AG04450 (cell line): ENCODE measurements at regions not wholly inside any gene's neighbourhood (a gene's known extent, or its start where the extent isn't known, plus 50 kb on each side); places are given as distances from the start of the nearest gene placed in this dataset.

Experiments used
- CTCF ChIA-PET: fragments of 300-600, 350-600 bp; formaldehyde crosslinking; extraction: SDS; loops from one replicate; lab custom pipeline; 2022; ENCODE audit warnings: antibody characterized with exemption, inconsistent platforms; lab: Charles Lee
- POLR2A ChIA-PET: fragments of 350-600 bp; formaldehyde crosslinking; extraction: SDS; loops from one replicate; lab custom pipeline; 2021; ENCODE audit warnings: antibody characterized with exemption, inconsistent platforms; lab: Yijun Ruan, JAX
- DNase-seq: peaks from one replicate; pipeline ENCODE4 v3.0.0-alpha.2; 2011; ENCODE audit warnings: low read depth, low spot score
- H3K27ac ChIP-seq: one replicate; pipeline ENCODE4 v1.5.1; 2012; ENCODE audit warnings: low read depth, low read length, control low read depth
- H3K27me3 ChIP-seq: one replicate; pipeline ENCODE4 v1.6.0; 2012; ENCODE audit warnings: low read length; ENCODE audit not compliant: control insufficient read depth, insufficient read depth
- H3K4me3 ChIP-seq: 2 replicates; pipeline ENCODE4 v1.5.1; 2011; ENCODE audit warnings: mild to moderate bottlenecking, low read depth, low read length, control low read depth
- H3K9me3 ChIP-seq: 2 replicates; pipeline ENCODE4 v1.5.1; 2012; ENCODE audit warnings: low read length; ENCODE audit not compliant: control insufficient read depth, insufficient read depth
- TF ChIP-seq, protein P1 (sequence below): IDR thresholded peaks from 2 replicates; pipeline ENCODE4 v1.5.1; 2011; ENCODE audit warnings: low read depth, low read length, control low read depth, inconsistent platforms

DNA sequence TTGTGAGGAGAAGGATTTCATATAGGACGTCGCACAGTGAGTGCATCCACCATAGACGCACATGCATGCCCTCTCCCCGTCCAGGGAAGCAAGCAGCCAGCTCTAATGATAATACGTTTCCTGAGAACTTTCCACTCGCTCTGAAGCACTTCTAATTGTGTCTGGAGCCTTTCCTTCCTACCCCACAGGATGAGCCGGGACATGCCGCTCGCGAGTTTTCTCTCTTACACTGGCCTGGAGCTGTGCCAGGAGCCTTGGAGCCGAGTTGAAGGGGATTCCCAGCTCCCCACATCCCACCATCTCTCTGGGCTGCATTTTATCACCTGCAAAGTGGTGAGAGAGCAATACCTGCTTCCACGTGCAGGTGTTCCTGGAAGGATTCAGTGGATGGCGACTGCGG, 368.1 kb downstream of the C16orf95 start:
- Histone ChIP-seq H3K27me3 (no peaks in the 10 kb centered on the region), H3K4me3 (no peak overlapping the region), H3K27ac (no peak overlapping the region), H3K9me3 (peaks cover 3% of the 10 kb centered on the region; the same call in 1 of the 2 replicates)
- ChIA-PET POLR2A (no interaction called here), CTCF (no interaction called here)
- DNase-seq, result no peak
- TF ChIP-seq, protein P1, sequence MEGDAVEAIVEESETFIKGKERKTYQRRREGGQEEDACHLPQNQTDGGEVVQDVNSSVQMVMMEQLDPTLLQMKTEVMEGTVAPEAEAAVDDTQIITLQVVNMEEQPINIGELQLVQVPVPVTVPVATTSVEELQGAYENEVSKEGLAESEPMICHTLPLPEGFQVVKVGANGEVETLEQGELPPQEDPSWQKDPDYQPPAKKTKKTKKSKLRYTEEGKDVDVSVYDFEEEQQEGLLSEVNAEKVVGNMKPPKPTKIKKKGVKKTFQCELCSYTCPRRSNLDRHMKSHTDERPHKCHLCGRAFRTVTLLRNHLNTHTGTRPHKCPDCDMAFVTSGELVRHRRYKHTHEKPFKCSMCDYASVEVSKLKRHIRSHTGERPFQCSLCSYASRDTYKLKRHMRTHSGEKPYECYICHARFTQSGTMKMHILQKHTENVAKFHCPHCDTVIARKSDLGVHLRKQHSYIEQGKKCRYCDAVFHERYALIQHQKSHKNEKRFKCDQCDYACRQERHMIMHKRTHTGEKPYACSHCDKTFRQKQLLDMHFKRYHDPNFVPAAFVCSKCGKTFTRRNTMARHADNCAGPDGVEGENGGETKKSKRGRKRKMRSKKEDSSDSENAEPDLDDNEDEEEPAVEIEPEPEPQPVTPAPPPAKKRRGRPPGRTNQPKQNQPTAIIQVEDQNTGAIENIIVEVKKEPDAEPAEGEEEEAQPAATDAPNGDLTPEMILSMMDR, result no peak

DNA sequence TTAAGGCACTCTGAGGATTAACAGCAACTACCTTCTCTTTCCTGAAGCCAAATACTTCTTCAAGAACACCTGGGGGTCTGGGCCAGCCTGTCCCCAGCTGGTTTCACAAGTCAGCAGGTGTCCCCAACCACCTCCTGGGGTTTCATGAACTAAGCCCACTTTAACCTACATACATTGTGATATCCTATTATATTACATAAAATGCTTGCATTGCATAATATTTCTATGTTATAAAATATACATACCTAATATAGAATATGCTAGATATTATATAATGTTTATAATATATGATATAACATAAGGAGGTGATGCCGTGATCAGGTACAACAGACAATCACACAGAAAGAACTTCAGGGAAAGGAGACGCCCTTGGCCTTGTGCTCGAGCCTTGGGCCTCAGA, 367.6 kb downstream of the C16orf95 start:
- Histone ChIP-seq H3K4me3 (no peak overlapping the region), H3K27ac (no peak overlapping the region), H3K27me3 (no peaks in the 10 kb centered on the region), H3K9me3 (peaks cover 3% of the 10 kb centered on the region; the same call in 1 of the 2 replicates)
- POLR2A ChIA-PET, result no interaction called here
- DNase-seq, result no peak
- TF ChIP-seq, protein P1, result no peak
- CTCF ChIA-PET, result no interaction called here

DNA sequence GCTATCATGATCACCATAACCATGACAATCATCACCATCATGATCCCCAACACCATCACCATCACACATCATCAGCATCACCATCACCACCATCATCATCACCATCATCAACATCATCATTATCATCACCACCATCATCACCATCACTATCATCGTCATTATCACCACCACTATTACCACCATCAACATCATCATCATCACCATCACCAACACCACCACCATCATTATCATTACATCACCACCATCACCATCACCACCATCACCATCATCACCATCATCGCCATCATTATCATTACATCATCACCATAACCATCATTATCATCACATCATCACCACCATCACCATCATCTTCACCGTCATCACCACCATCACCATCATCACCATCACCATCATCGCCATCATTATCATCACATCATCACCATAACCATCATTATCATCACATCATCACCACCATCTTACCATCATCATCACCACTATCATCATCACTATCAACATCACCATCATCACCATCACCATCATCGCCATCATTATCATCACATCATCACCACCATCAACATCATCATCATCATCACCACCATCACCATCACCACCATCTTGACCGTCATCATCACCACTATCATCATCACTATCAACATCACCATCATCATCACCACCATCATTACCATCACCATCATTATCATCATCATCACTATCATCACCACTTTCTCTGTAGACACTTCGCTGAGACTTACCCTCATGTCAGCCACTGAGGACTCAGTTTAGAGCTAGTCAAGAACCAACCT, 366.0 kb downstream of the C16orf95 start:
- POLR2A ChIA-PET, result interaction anchor here (0.8 to 3.0 kb wide), 4 partner anchors 10 to 375 kb away, joined by 3 to 11 read pairs (median 6); no protein-coding TSS in a partner anchor
- no peak for DNase-seq
- H3K9me3 ChIP-seq, result peaks cover 6% of the 10 kb centered on the region
- CTCF ChIA-PET, result interaction anchor here (1.3 kb wide), 1 partner anchor 32 kb away, joined by 3 read pairs; no protein-coding TSS in a partner anchor
- H3K4me3 ChIP-seq, result no peak overlapping the region
- H3K27me3 ChIP-seq, result no peaks in the 10 kb centered on the region
- peak overlapping the region; percentile 97 for H3K27ac ChIP-seq
- TF ChIP-seq, protein P1, result no peak

DNA sequence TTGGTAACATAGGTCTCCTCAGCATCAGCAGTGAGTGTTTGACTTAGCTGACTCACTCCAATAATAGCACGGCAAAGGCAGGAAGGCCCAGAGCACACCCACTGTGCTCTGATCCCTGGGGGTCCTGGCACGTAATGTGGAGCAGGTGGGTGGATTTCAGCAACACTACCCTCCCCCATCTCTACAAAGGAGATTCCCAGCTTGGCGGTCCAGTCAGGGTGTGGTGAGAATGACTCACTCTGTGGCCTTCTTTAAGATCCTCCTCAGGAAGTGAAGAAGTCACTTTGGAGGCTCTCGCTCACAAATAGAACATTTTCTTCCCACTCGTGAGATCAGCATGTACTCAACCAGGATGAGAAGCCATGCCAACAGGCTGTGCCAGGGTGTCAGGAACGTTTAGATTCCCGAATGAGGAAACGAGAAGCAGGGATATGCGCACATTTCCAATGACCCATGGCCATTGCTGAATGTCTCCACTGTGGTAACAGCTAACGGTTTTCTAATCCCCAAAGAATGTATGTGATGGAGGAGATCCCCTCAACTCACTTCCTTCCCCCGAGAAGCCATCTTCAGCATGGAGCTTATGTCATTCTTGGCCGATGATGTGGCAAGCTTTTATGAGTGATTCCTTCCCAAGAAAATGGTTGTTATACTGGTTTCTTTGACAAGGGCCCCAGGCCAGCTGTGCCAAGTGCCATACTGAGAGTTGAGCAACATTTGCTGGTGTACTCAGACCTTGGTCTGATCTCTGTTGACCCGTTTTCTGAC, 365.2 kb downstream of the C16orf95 start:
- ChIA-PET POLR2A (interaction anchor here (0.6 to 3.0 kb wide), 6 partner anchors 9 to 1135 kb away, joined by 3 to 11 read pairs (median 4); no protein-coding TSS in a partner anchor), CTCF (interaction anchor here (1.3 to 1.6 kb wide), 2 partner anchors 31 to 388 kb away, joined by 3 to 6 read pairs; no protein-coding TSS in a partner anchor)

More for the DNA sequence above, 365.2 kb downstream of the C16orf95 start:
- Histone ChIP-seq H3K27me3 (no peaks in the 10 kb centered on the region), H3K27ac (peak overlapping the region; percentile 97), H3K9me3 (peaks cover 7% of the 10 kb centered on the region), H3K4me3 (no peak overlapping the region)
- TF ChIP-seq, protein P1, result no peak
- peak; percentile 87 for DNase-seq
